T-helper 1 cell treated with Interleukin-12 subunit alpha and Interleukin-12 subunit beta and Interleukin-4 antibody, amounts not matched to agents 30 μg/mL and 1 μg/mL, for 36 hours (primary cell): ENCODE measurements at regions not wholly inside any gene's neighbourhood (a gene's known extent, or its start where the extent isn't known, plus 50 kb on each side); places are given as distances from the start of the nearest gene placed in this dataset.
"Not testable (repeated sequence)": the region's sequence is repeated elsewhere in the genome, so short reads cannot be mapped to it uniquely, and the experiment has no call there.

Experiments
- H3K27ac Mint-ChIP-seq: one replicate; pipeline ENCODE4 v1.8.0; 2021; ENCODE audit warnings: mild to moderate bottlenecking, mixed read lengths
- H3K27me3 Mint-ChIP-seq: one replicate; pipeline ENCODE4 v1.8.0; 2021; ENCODE audit warnings: low read depth, mixed read lengths
- H3K36me3 Mint-ChIP-seq: one replicate; pipeline ENCODE4 v1.8.0; 2021; ENCODE audit warnings: low read depth, mixed read lengths
- H3K4me1 Mint-ChIP-seq: one replicate; pipeline ENCODE4 v1.8.0; 2021; ENCODE audit warnings: low read depth, mixed read lengths
- H3K4me3 Mint-ChIP-seq: one replicate; pipeline ENCODE4 v1.8.0; 2021; ENCODE audit warnings: mild to moderate bottlenecking, moderate library complexity, mixed read lengths
- H3K9me3 Mint-ChIP-seq: one replicate; pipeline ENCODE4 v1.8.0; 2021; ENCODE audit warnings: mixed read lengths

DNA sequence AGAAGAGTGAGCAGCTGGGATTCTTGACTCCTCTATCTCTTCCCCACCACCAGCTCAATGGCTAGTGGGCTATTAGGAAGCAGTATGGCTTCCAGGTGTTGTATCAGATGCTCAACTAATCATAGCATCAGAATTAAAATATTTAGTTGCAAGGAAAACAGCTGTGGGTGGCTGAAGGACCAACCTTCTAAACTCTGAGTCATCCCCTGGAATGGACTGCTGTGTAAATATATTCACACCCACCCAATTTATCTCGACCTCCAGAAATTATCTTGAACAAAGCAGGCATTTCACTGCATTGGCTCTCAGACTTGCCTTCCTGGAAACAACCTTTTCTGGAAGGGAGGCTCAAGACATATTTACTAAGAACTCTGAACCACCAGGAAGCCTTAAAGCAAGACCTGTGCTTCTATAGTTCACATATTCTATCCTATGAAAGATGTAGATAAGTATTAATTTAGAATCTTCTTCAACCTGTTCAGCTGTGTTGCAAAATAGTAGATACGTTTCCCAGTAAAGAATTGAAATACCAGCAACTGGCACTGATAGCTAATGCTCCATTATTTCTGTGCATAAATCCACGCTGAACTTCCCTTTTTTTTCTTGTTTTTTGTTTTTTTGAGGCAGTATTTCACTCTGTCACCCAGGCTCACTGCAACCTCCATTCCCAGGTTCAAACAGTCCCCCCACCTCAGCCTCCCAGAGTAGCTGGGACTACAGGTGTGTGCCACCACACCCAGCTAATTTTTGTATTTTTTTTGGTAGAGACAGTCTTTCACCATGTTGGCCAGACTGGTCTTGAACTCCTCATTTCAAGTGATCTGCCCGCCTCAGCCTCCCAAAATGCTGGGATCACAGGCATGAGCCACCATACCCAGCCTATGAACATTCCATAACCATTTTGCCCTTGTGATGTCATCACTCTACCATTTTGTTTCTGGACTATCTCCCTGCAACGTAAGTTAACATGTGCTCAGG lies 56.9 kb upstream of the CD2AP start:
- Mint-ChIP-seq H3K27ac (no peak overlapping the region), H3K4me3 (no peak overlapping the region), H3K9me3 (peaks cover 3% of the 10 kb centered on the region), H3K36me3 (peaks cover 4% of the 10 kb centered on the region), H3K4me1 (peaks cover 9% of the 10 kb centered on the region), H3K27me3 (peaks cover 23% of the 10 kb centered on the region)

DNA sequence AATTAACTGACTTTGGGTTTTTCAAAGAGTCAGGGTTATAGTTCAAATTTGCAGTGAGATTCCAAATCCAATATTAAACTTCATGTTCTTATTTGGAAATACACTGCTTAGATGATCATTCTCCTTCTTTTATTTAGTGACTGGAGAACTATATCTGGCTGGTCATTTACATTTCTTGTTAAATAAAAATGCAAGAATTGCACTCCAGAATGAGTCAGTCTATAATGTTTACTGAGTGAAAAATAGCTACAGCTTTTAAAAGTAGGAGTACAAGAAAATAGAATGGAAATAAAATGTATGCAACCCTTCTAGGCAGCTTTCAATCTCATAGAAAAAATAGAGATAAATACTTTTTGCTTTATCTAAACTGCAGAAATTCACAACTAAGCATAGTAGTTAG lies 54.5 kb upstream of the CD2AP start:
- H3K36me3 Mint-ChIP-seq = peaks cover 2% of the 10 kb centered on the region
- H3K4me3 Mint-ChIP-seq = no peak overlapping the region
- H3K27me3 Mint-ChIP-seq = peaks cover 22% of the 10 kb centered on the region
- peaks cover 10% of the 10 kb centered on the region for H3K4me1 Mint-ChIP-seq
- H3K27ac Mint-ChIP-seq = no peak overlapping the region
- peaks cover 16% of the 10 kb centered on the region for H3K9me3 Mint-ChIP-seq

DNA sequence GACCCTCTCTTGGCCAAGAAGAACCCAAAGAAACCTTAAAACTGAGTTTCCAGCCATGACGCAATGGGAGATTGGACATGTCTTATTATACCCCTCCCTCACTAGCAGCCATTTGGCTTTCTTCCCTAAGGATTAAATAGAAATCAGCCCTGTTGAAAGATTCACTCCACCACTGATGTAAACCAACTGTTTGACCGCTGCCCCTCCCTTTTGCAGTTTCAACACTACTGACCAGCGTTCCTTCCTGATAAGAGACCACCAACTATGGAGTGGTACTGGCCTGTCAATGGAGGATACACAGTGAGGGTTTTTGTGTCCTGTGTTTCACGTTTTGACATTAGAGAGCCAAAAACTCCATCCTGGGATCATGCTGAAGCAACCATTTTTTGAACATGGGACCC lies 53.2 kb upstream of the CD2AP start:
- Mint-ChIP-seq H3K27me3 (peaks cover 16% of the 10 kb centered on the region), H3K36me3 (peaks cover 2% of the 10 kb centered on the region), H3K27ac (no peak overlapping the region), H3K4me3 (no peak overlapping the region), H3K9me3 (peaks cover 22% of the 10 kb centered on the region), H3K4me1 (peaks cover 8% of the 10 kb centered on the region)

DNA sequence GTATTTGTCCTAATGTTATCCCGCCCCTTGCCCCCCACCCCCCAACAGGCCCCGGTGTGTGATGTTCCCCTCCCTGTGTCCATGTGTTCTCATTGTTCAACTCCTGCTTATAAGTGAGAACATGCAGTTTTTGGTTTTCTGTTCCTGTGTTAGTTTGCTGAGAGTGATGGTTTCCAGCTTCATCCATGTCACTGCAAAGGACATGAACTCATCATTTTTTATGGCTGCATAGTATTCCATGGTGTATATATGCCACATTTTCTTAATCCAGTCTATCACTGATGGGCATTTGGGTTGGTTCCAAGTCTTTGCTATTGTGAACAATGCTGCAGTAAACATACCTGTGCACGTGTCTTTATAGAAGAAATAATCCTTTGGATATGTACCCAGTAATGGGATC lies 51.9 kb upstream of the CD2AP start:
- H3K4me1 Mint-ChIP-seq, H3K27me3 Mint-ChIP-seq, H3K36me3 Mint-ChIP-seq, H3K4me3 Mint-ChIP-seq, H3K27ac Mint-ChIP-seq: not testable (repeated sequence)
- H3K9me3 Mint-ChIP-seq = peaks cover 30% of the 10 kb centered on the region

DNA sequence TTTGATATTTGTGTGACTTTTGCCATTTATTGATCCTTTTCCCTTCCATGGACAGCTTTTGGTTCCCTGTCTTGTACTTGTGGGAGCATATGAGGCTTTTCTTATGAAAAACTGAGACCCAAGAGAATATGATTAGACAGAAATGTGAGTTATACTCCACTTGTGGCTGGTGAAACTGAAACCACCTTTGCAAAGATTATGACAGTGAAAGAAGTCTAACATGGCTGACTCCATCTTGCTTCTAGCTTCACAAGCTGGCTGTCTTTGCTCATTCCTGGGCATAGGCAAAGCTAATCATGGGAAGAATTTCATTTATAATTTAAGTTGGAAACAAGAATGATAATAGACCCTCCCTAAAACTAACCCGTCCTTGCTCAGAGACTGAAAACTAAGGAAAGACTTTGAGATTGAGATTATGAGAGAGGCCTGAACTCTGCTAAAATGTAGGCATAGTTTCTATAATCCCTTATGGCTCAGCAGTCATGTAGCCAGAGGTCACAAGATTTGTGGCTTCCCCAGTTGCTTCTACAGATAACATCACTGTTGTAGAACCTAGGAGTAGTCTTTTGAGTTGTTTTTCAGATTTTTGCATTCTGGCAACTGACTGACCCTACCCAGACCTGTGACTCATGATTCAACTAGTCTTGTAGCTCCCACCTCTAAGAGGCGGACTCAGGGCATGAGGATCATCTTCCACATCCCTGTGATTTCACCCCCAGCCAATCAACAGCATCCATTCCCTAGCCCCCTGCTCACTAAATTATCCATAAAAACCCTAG lies 50.9 kb upstream of the CD2AP start:
- no peak overlapping the region for H3K4me3 Mint-ChIP-seq
- H3K4me1 Mint-ChIP-seq = peaks cover 2% of the 10 kb centered on the region
- H3K36me3 Mint-ChIP-seq = peaks cover 2% of the 10 kb centered on the region
- H3K9me3 Mint-ChIP-seq = peaks cover 38% of the 10 kb centered on the region
- peaks cover 9% of the 10 kb centered on the region for H3K27me3 Mint-ChIP-seq
- H3K27ac Mint-ChIP-seq = no peak overlapping the region

DNA sequence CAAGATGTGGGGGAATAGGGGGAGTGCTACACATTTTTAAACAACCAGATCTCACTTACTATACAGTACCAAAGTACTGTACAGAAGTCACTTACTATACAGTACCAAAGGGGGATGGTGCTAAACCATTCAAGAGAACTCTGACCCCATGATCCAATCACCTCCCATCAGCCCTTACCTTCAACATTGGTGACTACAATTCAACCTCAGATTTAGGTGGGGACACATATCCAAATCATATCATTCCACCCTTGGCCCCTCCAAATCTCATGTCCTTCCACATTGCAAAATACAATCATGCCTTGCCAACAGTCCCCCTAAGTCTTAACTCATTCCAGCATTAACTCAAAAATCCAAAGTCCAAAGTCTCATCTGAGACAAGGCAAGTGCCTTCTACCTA lies 49.9 kb upstream of the CD2AP start:
- Mint-ChIP-seq H3K4me3 (no peak overlapping the region), H3K27ac (no peak overlapping the region), H3K27me3 (peaks cover 2% of the 10 kb centered on the region), H3K4me1 (peaks cover 2% of the 10 kb centered on the region), H3K9me3 (peaks cover 38% of the 10 kb centered on the region), H3K36me3 (peaks cover 2% of the 10 kb centered on the region)
